GM23248 (cell line): ENCODE measurements at regions not wholly inside any gene's neighbourhood (a gene's known extent, or its start where the extent isn't known, plus 50 kb on each side); places are given as distances from the start of the nearest gene placed in this dataset.

Experiments
- DNase-seq: peaks from one replicate; pipeline ENCODE4 v3.0.0-alpha.2; 2015
- H2AFZ ChIP-seq: fragments of 200-600 bp; sonication (generic); 2 replicates; pipeline ENCODE4 v1.6.1; 2016; ENCODE audit warnings: antibody characterized with exemption
- H3F3A ChIP-seq: fragments of 200-600 bp; sonication (generic); 2 replicates; pipeline ENCODE4 v1.6.1; 2016; ENCODE audit warnings: mild to moderate bottlenecking, antibody characterized with exemption, mixed run types; ENCODE audit not compliant: insufficient read depth
- H3K27ac ChIP-seq: fragments of 200-600 bp; sonication (generic); 2 replicates; pipeline ENCODE4 v1.5.1; 2016; ENCODE audit warnings: mild to moderate bottlenecking
- H3K27me3 ChIP-seq: fragments of 200-600 bp; sonication (generic); replicated peaks from 2 replicates; pipeline ENCODE4 v1.6.1; 2016; ENCODE audit warnings: mild to moderate bottlenecking; ENCODE audit not compliant: insufficient read depth
- H3K36me3 ChIP-seq: fragments of 200-600 bp; sonication (generic); 2 replicates; pipeline ENCODE4 v1.6.1; 2016; ENCODE audit warnings: low read depth, mild to moderate bottlenecking
- H3K4me1 ChIP-seq: fragments of 200-600 bp; sonication (generic); 2 replicates; pipeline ENCODE4 v1.6.1; 2016; ENCODE audit warnings: mild to moderate bottlenecking; ENCODE audit not compliant: insufficient read depth
- H3K4me2 ChIP-seq: fragments of 200-600 bp; sonication (generic); one replicate; pipeline ENCODE4 v1.6.1; 2016; ENCODE audit warnings: mild to moderate bottlenecking; ENCODE audit not compliant: unreplicated experiment
- H3K4me3 ChIP-seq: fragments of 200-600 bp; sonication (generic); 2 replicates; pipeline ENCODE4 v1.5.1; 2016; ENCODE audit warnings: mild to moderate bottlenecking
- H3K79me2 ChIP-seq: fragments of 200-600 bp; sonication (generic); 2 replicates; pipeline ENCODE4 v1.6.1; 2016; ENCODE audit warnings: mild to moderate bottlenecking; ENCODE audit not compliant: insufficient read depth
- H3K9ac ChIP-seq: fragments of 200-600 bp; sonication (generic); 2 replicates; pipeline ENCODE4 v1.6.1; 2016; ENCODE audit warnings: mild to moderate bottlenecking
- H3K9me2 ChIP-seq: fragments of 200-600 bp; sonication (generic); 2 replicates; pipeline ENCODE4 v1.6.1; 2016; ENCODE audit warnings: mixed run types, mild to moderate bottlenecking, moderate library complexity; ENCODE audit not compliant: insufficient read depth
- H3K9me3 ChIP-seq: fragments of 200-600 bp; sonication (generic); one replicate; pipeline ENCODE4 v1.6.1; 2017; ENCODE audit warnings: low read depth
- H4K20me1 ChIP-seq: fragments of 200-600 bp; sonication (generic); 2 replicates; pipeline ENCODE4 v1.6.0; 2016; ENCODE audit not compliant: insufficient read depth
- EZH2 ChIP-seq: fragments of 200-600 bp; sonication (generic); IDR thresholded peaks from 2 replicates; pipeline ENCODE4 v1.6.1; 2018; ENCODE audit warnings: antibody characterized with exemption, mild to moderate bottlenecking; ENCODE audit not compliant: insufficient read depth, poor library complexity, severe bottlenecking
- EZH2phosphoT487 ChIP-seq: fragments of 200-600 bp; sonication (generic); IDR thresholded peaks from 2 replicates; pipeline ENCODE4 v1.6.1; 2018; ENCODE audit warnings: antibody characterized with exemption, moderate library complexity, mild to moderate bottlenecking, low read depth; ENCODE audit not compliant: insufficient read depth
- WGBS, 2 experiments: methylation state at CpG; one replicate each; pipeline ENCODE4 v1.1.6; 2015 to 2017; ENCODE audit warnings: low lambda C conversion rate in 2 of 2, low coverage in 1 of 2; ENCODE audit errors: missing lambda C conversion rate in 2 of 2; 5-methylcytosine and 5-hydroxymethylcytosine counted together
- in situ Hi-C: fragments of 300-500 bp; cut with MboI; formaldehyde crosslinking; loops from 2 replicates; pipeline ENCODE4 v1.15.0; 2020

DNA sequence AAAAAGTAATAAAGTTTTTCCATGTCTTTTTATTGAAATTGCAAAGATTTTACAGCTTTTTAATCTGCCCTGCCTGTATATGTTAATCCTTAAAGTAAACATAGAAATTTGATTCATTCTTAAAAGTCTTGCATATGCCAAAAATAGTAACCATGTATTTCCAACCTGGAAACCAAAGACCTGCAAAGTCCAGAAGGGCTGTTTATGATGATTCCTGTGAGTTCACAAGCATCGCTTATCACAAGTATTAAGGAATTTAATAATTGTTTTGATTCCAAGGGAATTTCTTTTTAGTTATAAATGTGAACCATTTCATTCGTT is 199.1 kb downstream of the PTPRC start:
- H3K27ac ChIP-seq = no peak overlapping the region
- no peaks in the 10 kb centered on the region for H3K27me3 ChIP-seq
- H3K4me3 ChIP-seq = no peak overlapping the region
- in situ Hi-C loops = no loop called here
- no peak for DNase-seq
- H3K9me3 ChIP-seq = no peaks in the 10 kb centered on the region
- H3K9me2 ChIP-seq = no peaks in the 10 kb centered on the region
- H3K36me3 ChIP-seq = no peaks in the 10 kb centered on the region
- no peak overlapping the region for H2AFZ ChIP-seq
- H4K20me1 ChIP-seq = no peaks in the 10 kb centered on the region
- WGBS, 2 experiments = 62 to 74% methylated on average over 2 of the region's 2 CpGs
- H3K4me1 ChIP-seq = no peaks in the 10 kb centered on the region
- H3F3A ChIP-seq = no peaks in the 10 kb centered on the region
- H3K79me2 ChIP-seq = no peaks in the 10 kb centered on the region
- TF ChIP-seq EZH2 (no peak), EZH2phosphoT487 (no peak)
- H3K9ac ChIP-seq = no peak overlapping the region
- H3K4me2 ChIP-seq = no peak overlapping the region

GRCh38 chr1:198841477-198841876 is 202.6 kb downstream of the PTPRC start:
- Histone ChIP-seq H3F3A (no peaks in the 10 kb centered on the region), H3K4me2 (no peak overlapping the region), H3K27ac (no peak overlapping the region), H3K27me3 (no peaks in the 10 kb centered on the region), H2AFZ (no peak overlapping the region), H3K79me2 (no peaks in the 10 kb centered on the region), H4K20me1 (no peaks in the 10 kb centered on the region), H3K9ac (no peak overlapping the region), H3K36me3 (no peaks in the 10 kb centered on the region), H3K9me2 (no peaks in the 10 kb centered on the region), H3K4me3 (no peak overlapping the region), H3K4me1 (no peaks in the 10 kb centered on the region), H3K9me3 (no peaks in the 10 kb centered on the region)
- in situ Hi-C loops = no loop called here
- no peak for DNase-seq
- 82 to 90% methylated on average over 3 of the region's 3 CpGs for WGBS, 2 experiments
- TF ChIP-seq EZH2 (no peak), EZH2phosphoT487 (no peak)

DNA sequence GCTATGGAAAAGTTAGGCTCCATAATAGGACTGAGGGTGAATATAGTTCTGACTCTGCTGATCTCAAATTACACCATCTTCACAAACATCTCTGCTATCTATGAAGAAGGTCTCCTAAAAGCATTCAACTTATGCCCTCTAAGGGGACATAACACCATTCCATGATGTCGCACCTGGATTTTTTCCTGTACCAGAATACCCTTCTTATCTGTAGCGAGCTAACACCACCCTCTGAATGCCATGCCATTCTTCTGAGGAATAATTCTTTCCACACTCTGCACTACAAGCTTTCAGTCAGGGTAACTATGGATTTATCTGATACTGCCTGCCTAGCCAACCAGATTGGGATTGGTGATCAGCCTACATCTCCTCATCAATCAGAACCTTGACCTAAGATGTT is 203.8 kb downstream of the PTPRC start:
- H3K36me3 ChIP-seq = no peaks in the 10 kb centered on the region
- H3K4me3 ChIP-seq = no peak overlapping the region
- no peaks in the 10 kb centered on the region for H3K79me2 ChIP-seq
- H3K9me3 ChIP-seq = no peaks in the 10 kb centered on the region
- no peaks in the 10 kb centered on the region for H3K9me2 ChIP-seq
- H3K4me2 ChIP-seq = no peak overlapping the region
- no peaks in the 10 kb centered on the region for H3F3A ChIP-seq
- no peak overlapping the region for H2AFZ ChIP-seq
- H4K20me1 ChIP-seq = no peaks in the 10 kb centered on the region
- TF ChIP-seq EZH2phosphoT487 = no peak
- TF ChIP-seq EZH2 = no peak
- H3K9ac ChIP-seq = no peak overlapping the region
- no peak overlapping the region for H3K27ac ChIP-seq
- DNase-seq = no peak
- in situ Hi-C loops = no loop called here
- 87 to 93% methylated on average over 2 of the region's 2 CpGs for WGBS, 2 experiments
- H3K4me1 ChIP-seq = no peaks in the 10 kb centered on the region
- no peaks in the 10 kb centered on the region for H3K27me3 ChIP-seq

DNA sequence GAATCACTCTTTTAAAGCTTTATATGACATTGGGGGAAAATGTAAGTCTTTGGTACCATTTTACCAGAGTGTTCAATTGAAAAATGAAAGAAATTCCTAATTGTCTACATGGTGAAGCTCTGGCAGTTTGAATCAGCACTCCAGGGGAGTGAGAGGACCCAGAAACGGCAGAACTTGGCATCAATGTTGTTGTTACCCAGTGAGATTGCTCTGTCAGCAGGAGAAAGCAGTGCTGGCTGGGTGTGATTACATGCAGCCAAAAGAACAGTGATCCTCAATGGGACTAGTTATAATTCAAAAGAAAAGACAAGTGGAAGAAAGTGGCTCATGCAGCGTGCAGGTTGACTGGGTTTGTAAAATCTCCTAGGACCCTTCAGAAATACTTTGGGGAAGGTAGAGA is 206.4 kb downstream of the PTPRC start:
- WGBS, 2 experiments = 34 to 43% methylated on average over 2 of the region's 2 CpGs
- no peak overlapping the region for H2AFZ ChIP-seq
- no peaks in the 10 kb centered on the region for H4K20me1 ChIP-seq
- H3K9me3 ChIP-seq = no peaks in the 10 kb centered on the region
- H3K27ac ChIP-seq = no peak overlapping the region
- in situ Hi-C loops = no loop called here
- H3K79me2 ChIP-seq = no peaks in the 10 kb centered on the region
- H3K36me3 ChIP-seq = no peaks in the 10 kb centered on the region
- H3K4me1 ChIP-seq = no peaks in the 10 kb centered on the region
- H3K27me3 ChIP-seq = no peaks in the 10 kb centered on the region
- TF ChIP-seq EZH2phosphoT487 (no peak), EZH2 (no peak)
- DNase-seq = no peak
- H3K9ac ChIP-seq = no peak overlapping the region
- H3K4me3 ChIP-seq = no peak overlapping the region
- H3K4me2 ChIP-seq = no peak overlapping the region
- no peaks in the 10 kb centered on the region for H3K9me2 ChIP-seq
- no peaks in the 10 kb centered on the region for H3F3A ChIP-seq

GRCh38 chr1:198845851-198846250 is 207.0 kb downstream of the PTPRC start:
- H2AFZ ChIP-seq = no peak overlapping the region
- no peaks in the 10 kb centered on the region for H4K20me1 ChIP-seq
- TF ChIP-seq EZH2phosphoT487 (no peak), EZH2 (no peak)
- no peak overlapping the region for H3K4me3 ChIP-seq
- no peaks in the 10 kb centered on the region for H3K4me1 ChIP-seq
- no peaks in the 10 kb centered on the region for H3F3A ChIP-seq
- in situ Hi-C loops = no loop called here
- no peak overlapping the region for H3K4me2 ChIP-seq
- H3K79me2 ChIP-seq = no peaks in the 10 kb centered on the region
- H3K9me3 ChIP-seq = no peaks in the 10 kb centered on the region
- no peak for DNase-seq
- H3K27ac ChIP-seq = no peak overlapping the region
- H3K27me3 ChIP-seq = no peaks in the 10 kb centered on the region
- H3K9ac ChIP-seq = no peak overlapping the region
- H3K9me2 ChIP-seq = no peaks in the 10 kb centered on the region
- 90 to 92% methylated on average over 4 of the region's 4 CpGs for WGBS, 2 experiments
- no peaks in the 10 kb centered on the region for H3K36me3 ChIP-seq
